Pulmonary artery endothelial cell (primary cell): ENCODE measurements at regions not wholly inside any gene's neighbourhood (a gene's known extent, or its start where the extent isn't known, plus 50 kb on each side); places are given as distances from the start of the nearest gene placed in this dataset.
"Not testable (repeated sequence)": the region's sequence is repeated elsewhere in the genome, so short reads cannot be mapped to it uniquely, and the experiment has no call there.

ENCODE experiments used
- DNase-seq: peaks from one replicate; pipeline ENCODE4 v3.0.0-alpha.2; 2011; ENCODE audit warnings: low read depth, low spot score

DNA sequence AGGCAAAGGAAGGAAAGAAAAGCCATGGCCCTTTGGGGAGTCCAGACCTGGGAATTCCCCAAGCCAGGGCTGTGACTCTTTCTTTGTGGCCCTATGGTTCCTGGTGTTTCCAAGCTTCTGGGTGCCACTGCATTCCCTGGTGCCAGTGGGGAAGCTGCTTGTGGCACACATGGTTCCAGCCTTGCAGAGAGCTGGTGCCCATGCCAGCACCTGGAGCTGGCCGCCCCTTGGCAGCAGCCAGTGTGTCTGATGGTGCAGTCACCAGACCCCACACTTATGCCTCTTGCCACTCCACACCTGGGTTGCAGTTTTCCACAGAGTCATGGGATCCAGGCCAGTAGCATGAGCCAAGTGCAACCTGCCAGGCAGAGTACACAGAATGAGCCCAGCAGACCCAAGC is 1495.3 kb upstream of the NUDT12 start:
- DNase-seq: no peak

DNA sequence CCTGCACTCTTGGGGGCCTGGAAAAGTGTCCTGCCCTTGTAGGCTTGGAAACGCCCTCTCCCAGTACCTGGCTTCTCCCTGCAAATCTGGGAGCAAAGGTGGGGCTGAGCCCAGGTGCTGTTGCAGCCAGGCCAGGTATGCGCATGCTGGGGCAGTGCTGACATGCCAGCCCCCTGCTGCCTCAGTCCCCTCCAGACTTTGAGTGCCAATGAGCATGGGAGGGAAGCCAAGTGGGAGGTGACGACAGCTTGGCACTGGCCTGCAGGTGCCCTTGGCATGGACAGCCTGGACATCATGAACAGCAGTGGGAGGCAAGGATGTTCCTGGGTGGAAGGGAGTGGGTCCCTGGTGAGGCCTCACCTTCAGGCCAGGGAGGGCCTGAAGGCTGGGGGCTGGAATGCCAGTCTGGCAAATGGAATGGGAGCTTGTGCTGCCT is 1494.4 kb upstream of the NUDT12 start:
- DNase-seq: no peak

DNA sequence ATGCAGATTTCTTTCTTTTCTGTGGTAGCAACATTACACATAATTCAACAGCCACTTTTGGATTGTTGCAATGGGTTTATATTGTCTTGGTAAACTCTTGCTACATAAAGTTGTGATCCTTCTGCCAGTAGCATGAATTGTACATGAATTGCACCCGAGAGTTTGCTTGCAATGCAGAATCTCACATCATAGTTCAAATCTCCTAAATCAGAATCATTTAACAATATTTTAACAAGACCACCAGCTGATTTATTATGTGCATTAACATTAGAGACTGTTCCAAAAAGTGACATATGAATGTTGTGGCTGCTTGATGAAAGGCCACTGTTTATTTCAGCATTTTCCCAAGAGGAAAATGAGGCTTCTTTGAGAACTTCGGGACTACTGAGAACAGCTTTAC is 1491.8 kb upstream of the NUDT12 start:
- no peak for DNase-seq

DNA sequence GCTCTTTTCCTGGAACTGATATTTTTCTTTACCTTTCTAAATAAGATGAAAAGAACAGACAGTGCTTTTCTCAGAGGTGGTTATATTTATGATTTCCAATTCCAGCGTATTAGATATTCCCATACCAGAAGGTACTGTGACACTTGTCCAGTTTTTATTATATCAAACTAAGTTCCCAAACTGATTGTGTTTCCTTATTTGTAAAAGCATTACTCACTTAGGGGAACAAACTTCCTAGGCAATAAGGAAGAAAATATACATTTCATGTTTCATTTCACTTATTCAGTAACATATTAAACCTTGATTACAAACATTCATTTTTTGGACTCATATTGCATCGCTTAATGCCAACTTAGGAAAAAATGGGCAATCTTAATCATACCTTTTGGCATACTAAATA is 1480.0 kb upstream of the NUDT12 start:
- DNase-seq: no peak

DNA sequence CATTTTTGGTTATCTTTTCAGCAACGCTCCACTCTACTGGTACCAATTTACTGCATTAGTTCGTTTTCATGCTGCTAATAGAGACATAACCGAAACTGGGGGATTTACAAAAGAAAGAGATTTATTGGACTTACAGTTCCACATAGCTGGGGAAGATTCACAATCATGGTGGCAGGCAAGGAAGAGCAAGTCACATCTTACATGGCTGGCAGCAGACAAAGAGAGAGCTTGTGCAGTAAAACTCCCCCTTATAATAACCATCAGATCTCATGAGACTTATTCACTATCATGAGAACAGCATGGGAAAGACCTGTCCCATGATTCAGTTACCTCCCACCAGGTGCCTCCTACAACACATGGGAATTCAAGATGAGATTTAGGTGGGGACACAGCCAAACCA is 1474.2 kb upstream of the NUDT12 start:
- DNase-seq: not testable (repeated sequence)

DNA sequence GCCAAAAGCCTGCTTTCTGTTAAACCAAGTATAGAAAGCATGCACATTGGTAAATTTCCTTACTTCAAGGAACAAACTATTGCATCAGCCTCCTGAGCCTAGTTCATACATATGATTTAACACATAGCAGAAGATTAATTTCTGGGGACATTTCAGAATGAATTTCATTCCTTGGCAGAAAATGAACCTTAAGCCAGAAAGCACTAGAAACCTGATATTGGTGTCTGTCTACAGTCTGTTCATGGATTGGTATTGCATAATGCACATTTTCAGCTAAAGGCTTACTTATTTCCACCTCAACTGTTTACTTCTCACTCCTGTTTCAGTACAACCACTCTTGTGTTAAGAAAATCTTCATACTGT is 1471.8 kb upstream of the NUDT12 start:
- DNase-seq: no peak

DNA sequence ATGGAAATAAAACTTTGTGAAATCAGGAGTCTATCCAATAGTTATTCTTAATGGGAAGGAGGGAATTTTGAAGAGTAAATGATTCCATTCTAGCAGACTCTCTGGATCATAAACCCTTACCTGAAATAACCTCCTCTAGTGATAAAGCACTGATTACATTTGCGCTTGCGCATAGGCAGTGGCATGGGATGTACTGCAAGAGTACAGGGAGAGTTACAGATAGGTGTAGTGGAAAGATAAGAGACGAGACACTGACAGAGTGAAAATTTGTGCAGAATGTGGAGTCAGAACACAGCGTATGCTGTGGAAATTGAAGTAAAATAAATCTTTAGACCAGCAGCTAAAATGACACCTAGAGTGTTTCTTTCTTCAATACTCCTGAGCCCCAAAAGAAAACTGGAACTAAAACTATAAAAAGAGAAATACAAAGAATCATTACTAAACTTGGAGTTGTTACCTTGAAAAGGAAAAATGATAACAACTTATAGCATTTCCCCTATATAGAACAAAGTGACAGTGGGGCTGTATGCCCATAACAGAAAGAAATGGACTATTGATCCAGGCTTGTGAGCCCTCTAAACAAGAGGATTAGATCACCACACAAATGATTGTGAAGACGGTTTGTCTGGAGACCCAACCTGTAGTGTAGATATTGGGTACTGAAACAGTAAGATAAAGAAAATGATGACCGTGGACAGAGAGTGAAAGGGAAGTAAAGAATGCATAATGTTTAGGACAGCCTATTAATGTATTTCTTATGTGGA is 1471.2 kb upstream of the NUDT12 start:
- DNase-seq: no peak

DNA sequence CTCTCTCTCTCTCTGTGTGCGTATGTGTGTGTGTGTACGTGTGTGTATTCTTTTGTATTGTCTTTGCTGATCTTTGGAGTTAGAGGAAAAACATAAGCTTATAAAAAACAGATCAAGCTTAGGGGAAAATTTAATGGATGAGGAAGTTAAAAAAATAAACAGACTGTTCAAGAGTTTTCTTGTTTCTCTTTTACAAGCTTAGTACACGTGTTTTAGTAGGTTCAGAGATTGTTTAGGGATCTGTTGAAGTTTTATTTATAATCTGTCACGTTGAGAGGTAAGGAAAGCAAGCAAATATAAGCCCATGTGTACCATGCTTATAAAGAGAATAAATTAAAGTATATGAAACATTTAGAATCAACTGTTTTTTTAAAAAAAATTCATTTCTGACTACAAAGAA is 1470.3 kb upstream of the NUDT12 start:
- DNase-seq: no peak

DNA sequence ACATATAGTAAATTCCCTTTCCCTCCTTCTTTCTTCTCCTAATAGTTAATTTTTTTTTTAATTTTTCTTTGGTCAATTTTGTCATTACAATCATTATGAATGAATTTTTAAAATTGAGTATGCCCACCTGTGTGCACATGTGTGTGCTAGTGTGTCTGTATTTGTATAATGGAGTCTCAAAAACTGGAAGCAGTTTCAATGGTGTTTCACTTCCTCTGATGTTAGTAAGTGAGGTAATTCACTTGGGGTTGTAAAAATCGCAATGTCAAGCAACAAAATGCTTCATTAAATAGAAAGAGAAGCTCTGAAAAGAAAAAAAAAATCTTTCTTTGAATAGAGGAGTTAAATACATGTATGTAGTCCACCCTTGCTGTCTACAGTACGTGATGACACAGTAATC is 1467.6 kb upstream of the NUDT12 start:
- no peak for DNase-seq

DNA sequence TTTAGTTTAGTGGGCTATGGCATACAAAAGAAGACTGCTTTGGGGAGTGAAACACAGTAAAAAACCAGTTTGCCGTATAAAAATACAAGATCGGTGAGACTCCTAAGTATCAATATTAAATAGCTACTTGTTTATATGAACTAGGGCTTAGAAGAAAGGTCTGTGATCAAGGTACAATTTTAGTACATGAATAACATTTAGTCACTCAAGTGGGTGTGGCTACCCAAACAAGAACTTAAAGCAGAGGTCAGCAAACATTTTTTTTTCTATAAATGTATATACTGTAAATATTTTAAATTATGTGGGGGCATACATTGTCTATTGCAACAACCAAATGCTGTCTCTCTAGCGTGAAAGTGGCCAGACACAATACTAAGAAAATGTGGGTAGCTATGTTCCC is 1452.5 kb upstream of the NUDT12 start:
- no peak for DNase-seq

DNA sequence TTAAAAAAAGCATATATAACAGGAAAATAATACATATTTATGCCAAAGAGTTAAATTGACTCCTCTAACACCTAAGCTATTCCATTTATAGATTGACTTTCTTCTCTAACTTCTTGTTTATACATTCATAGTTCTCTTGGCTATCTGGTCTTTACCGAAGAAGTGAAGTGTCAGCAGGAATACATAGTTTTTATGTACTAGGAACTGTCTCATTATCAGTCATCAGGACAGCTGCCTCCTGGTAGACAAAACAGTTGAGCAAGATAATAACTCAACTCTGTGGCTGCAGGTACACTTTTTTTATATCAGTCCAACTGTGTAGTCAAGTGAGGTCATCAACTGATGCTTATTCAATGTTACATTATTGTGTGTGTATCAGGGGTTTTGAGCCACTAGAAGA is 1436.0 kb upstream of the NUDT12 start:
- DNase-seq: no peak

DNA sequence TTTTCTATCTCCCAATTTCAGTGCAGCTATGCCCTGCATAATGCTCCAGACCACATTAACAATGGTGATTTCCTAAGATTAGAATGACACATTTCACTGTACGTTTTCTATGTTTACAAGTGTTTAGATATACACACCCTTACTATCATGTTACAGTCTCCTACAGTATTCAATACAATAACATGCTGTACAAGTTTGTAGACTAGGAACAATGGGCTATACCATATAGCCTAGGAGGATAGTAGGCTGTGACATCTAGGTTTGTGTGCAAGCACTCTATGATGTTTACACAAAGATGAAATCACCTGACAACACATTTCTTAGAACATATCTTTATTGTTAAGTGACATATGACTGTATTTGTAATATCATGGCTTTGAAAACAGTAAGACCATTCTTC is 1435.6 kb upstream of the NUDT12 start:
- DNase-seq: no peak

DNA sequence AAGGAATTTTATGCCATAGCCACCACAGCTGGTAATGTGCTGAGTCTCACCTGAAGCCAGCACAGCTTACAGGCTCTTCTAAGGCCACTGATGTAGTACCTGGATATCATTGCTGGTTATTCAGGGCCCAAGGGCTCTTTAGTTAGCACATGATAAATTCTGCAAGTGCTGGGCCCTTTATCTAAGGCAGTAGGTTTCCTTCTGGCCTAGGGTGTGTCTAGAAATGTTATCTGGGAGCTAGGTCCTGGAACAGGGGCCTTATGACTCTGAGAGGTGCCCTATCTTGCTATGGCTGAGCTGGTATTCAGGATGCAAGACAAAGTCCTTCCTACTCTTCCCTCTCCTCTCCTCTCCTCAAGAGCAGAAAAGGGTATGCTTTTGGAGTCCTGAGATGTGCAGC is 1424.5 kb upstream of the NUDT12 start:
- no peak for DNase-seq

DNA sequence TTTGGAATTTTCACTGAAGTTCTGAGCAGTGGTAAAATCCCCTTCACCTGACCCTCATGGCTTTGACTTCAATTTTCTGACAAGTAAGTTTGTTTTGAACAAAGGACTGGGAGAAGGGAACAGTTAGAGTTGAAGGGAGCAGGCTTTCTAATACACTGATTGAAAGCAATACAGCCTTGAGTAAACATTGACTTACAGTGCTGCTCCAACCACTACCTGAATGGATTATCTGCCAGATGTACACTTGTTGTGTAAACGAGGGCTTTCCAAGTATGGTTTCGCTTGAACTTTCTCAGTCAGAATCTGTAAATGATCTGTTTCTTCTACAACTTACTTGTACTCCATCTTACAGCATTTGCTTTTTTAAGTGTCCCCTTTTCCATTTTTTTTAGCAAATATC is 1414.9 kb upstream of the NUDT12 start:
- DNase-seq: no peak

DNA sequence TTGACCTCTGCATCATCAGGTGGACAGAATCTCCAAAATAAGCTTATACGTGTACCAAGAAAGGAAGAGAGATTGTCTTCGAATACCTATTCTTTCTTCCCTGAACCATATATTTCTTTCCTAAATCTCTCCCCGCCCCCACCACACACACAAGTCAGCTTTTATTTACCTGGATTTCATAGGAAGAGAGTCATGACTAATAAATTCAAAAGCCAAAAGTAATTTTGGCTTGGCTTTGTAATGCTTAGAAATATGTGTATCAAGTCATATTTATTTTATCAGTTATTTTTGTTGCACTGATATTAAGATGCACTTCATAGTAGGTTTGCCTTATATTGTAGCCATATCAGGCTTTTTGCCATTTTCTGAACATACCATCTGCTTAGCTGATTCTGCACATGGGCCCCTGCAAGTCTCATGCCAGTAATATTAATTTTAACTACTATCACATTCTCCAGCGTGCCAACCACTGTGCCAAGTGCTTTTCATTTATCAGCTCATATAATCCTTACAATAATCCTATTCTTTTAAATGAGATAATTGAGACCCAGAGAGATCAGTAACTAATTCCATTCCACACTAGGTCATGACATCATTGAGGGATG is 1405.3 kb upstream of the NUDT12 start:
- DNase-seq: no peak

DNA sequence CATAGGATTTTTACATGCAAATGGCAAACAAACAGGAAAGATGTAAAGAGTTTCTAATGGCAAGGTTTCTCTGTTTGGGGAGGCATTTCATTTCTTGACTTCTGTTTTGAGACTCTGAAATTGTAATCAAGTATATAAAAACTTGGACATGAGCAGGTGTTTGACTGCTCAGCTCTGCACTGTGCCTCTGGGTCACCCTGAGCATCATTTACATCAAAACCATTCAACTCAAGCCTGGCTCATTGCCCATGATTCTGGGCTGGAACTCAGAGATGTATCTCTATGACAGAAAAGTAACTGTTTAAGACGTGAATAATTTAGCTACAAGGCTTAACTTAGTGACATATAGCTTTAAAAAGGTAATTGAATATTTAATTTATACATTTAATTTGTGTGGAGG is 1402.4 kb upstream of the NUDT12 start:
- DNase-seq: no peak

DNA sequence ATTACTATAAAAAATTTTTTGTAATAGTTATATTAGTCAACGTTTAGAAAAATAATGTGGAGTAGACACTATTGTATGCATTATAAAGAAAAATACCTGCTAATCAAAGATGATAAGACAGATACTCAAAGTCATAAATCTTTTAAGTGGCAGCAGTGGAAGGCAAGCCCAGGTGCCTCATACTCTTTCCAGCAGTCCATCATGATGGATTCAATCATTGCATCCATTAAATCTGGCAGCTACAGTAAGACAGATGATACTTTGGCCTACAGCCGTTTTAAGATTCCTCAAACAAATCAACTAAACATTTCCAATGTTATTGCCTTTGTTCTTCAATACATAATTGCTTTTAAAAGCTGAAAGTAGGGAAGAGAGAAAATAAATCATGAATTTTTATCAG is 1392.9 kb upstream of the NUDT12 start:
- no peak for DNase-seq

DNA sequence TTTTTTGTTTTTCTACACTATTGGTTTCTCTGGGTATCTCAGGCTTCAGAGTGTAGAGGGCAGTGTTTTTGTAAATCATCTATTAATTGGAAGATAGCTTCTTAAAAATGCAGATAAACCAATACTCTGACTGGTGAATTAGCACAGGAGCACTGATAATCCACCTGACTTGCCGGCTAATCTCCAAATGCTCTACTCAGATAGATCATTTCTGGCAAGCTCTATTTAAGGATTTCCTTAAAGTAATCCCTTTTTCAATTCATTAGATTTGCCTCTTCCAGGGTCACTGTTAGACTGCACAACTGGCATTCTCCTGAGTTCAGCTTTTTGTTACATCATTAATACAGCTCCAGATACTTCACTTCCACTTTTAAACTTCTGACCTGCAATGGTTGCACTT is 1390.3 kb upstream of the NUDT12 start:
- no peak for DNase-seq

DNA sequence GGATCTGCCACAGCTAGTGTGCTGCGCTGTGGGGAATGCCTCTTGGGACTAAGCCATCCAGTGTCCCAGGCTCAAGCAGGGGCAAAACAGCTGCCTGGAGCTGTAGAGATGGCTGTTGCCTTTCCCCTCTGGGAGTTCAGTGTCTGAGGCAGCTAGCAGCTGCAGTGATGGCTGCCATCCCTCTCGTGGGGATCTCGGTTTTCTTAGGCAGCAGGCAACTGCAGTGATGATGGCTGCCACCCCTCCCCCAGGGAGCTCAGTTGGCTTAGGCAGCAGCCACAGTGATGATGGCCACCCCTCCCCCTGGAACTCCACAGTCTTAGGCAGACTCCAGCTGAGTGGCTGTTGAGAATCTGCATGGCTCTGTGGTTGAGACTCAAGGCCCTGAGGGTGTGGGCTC is 1389.2 kb upstream of the NUDT12 start:
- DNase-seq: no peak

DNA sequence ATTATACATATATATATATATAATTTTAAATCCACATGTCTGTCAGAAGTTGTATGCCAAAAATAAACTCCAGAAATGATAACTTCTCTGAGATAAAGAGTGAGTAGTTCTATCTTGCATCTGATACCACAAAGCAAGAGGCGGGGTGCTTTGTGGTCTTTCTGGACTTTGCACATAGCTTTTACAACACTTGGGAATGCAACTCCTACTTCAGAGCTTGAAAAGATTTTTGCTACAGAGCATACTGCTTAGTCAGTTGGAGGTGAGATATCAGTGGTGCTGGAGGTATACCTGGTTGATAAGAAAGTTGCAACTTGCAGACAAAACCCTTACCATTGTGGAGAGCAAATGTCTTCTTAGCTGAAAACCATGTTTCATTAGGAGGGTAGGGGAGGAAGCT is 1384.5 kb upstream of the NUDT12 start:
- no peak for DNase-seq

DNA sequence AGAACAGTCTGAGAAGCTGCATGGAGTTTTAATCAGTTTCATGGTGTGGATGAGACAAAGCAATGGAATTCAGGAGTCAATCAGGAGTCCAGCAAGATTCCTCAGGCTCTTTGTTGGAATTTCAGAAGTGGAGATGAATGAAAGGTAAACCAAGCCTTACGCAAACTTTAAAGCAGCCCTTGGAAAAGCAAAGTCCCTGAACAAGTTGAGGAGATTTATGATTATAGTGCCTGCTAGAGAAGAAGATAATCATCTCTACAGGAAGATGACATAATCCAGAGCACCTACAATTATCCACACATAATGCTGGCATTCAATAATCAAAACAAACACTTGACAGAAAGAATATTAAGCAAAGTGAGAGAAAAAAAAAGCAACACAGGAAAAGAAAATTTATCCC is 1380.1 kb upstream of the NUDT12 start:
- DNase-seq: no peak

DNA sequence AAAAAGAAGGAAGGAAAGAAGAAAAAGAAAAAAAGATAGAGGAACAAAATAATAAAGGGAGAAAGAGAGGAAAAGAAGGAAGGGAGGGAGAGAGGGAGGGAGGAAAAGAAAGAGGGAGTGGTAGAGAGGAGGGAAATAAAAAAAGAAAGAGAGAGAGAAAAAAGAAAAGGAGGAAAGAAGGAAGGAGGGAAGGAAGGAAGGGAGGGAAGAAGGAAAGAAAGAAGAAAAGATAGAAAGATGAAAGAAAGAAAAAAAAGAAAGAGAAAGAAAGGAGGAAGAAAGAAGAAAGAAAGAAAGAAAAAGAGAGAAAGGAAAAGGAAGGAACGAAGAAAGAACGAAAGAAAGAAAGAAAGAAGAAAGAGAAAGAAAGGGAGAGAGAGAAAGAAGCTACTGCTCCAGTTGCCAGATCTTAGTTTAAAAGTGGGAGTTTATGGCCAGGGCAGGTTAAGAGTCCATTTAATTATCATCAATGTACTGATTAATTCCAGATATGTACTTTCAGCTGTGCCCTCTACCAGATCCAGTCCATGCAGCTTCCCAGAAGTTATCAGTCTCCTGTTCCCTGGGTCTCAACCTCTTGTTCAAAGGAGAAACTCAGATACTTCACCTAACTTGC is 1378.5 kb upstream of the NUDT12 start:
- no peak for DNase-seq

DNA sequence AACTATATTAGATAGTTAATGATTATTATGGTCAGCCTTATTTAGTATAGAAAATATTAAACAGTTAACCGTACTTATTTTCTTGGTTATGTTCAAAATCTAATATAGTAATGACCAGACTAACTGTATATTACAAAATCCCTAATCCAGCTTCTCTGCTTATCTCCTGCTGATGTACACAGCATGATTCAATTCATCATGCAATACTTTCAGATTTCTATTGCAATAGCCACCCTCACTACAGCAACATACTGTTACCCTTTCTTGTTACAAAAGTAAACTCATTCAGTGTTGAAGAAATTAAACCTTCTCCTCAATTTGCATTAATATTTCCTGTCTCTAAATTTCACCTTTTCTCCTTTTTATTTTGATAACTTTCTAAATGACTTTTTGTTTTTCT is 1375.0 kb upstream of the NUDT12 start:
- no peak for DNase-seq
